ENCODE measurements at regions not wholly inside any gene's neighbourhood (a gene's known extent, or its start where the extent isn't known, plus 50 kb on each side); places are given as distances from the start of the nearest gene placed in this dataset.

DNA sequence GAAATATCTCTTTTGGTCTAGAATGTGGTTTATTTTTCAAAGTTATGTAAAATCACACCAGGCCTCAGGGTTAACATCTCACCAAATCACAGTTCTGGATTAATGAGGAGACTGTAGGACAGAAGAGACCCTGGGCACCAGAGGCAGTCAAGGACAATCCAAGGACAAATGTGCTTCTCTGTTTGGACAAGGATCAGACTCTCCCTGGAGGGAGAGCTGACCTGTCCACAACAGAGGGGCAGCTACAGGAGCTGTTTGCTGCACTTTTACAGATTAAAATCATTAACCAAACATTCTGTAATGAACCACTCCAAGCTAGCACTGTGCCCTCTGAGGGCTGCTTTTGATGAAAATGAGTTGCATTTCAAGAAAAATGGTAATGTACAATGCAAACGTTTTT lies 690.6 kb upstream of the SLC8A1 start:
- TF ChIP-seq, protein P1, sequence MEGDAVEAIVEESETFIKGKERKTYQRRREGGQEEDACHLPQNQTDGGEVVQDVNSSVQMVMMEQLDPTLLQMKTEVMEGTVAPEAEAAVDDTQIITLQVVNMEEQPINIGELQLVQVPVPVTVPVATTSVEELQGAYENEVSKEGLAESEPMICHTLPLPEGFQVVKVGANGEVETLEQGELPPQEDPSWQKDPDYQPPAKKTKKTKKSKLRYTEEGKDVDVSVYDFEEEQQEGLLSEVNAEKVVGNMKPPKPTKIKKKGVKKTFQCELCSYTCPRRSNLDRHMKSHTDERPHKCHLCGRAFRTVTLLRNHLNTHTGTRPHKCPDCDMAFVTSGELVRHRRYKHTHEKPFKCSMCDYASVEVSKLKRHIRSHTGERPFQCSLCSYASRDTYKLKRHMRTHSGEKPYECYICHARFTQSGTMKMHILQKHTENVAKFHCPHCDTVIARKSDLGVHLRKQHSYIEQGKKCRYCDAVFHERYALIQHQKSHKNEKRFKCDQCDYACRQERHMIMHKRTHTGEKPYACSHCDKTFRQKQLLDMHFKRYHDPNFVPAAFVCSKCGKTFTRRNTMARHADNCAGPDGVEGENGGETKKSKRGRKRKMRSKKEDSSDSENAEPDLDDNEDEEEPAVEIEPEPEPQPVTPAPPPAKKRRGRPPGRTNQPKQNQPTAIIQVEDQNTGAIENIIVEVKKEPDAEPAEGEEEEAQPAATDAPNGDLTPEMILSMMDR (IDR thresholded peaks at IDR 0.05), result no peak
- TF ChIP-seq POLR2A (IDR thresholded peaks at IDR 0.05), result no peak
- DNase-seq (ENCODE audit: low spot score in 2 of 2), result no peak
- WGBS, 2 donors, result 24 to 30% methylated on average over 1 of the region's 1 CpG

DNA sequence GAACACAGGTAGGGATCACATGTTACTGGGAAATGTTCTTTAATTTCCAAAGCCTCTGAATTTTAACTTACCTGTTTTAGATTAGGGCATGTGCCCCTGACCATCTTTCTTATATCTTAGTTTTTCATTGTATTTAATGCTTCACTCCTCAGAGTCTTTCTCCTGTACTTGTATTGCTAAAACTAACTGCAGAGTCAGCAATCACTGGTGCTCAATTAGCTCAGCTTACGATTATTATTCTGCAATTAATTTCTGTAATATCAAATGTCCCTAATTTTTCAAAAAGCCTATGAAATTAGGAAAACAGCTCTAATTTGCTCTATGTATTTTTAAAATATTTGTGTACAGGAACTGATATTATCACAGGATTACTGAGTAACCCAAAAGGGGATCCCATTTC lies 693.2 kb upstream of the SLC8A1 start:
- WGBS, 2 donors, result 92 to 97% methylated on average over 1 of the region's 1 CpG
- no peak for DNase-seq (ENCODE audit: low spot score in 2 of 2)
- intact Hi-C loops (cut with DNase I; ENCODE audit: low total_unique reads), result no loop called here
- TF ChIP-seq, protein P1 (IDR thresholded peaks at IDR 0.05), result no peak
- TF ChIP-seq POLR2A (IDR thresholded peaks at IDR 0.05), result no peak
- no peak overlapping the region for H3K4me3 ChIP-seq (ENCODE audit: low read depth, poor library complexity, severe bottlenecking)

More for the DNA sequence above, 690.6 kb upstream of the SLC8A1 start:
- intact Hi-C loops (cut with DNase I; ENCODE audit: low total_unique reads), result no loop called here
- no peak overlapping the region for H3K4me3 ChIP-seq (ENCODE audit: low read depth, poor library complexity, severe bottlenecking)

DNA sequence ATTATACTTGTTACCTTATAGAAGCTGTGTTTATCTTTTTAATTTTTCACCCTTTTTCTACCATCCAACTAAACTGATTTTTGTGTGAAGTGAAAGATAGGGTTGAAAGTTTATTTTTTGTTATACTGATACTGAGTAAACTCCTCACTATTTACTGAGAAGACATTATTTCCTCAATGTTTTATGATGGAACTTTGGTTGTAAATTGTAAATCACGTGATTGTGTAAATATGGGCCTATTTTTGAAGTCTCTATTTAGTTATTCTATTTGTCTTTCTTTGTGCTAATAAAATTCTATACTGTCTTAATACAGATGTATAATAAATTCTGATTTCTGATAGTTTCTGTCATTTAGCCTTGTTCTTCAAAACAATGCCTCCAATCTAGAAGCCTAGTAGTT lies 697.2 kb upstream of the SLC8A1 start:
- DNase-seq (ENCODE audit: low spot score in 2 of 2), result no peak
- no peak overlapping the region for H3K4me3 ChIP-seq (ENCODE audit: low read depth, poor library complexity, severe bottlenecking)
- intact Hi-C loops (cut with DNase I; ENCODE audit: low total_unique reads), result no loop called here
- TF ChIP-seq, protein P1 (IDR thresholded peaks at IDR 0.05), result no peak
- no peak for TF ChIP-seq POLR2A (IDR thresholded peaks at IDR 0.05)
- 77 to 91% methylated on average over 1 of the region's 1 CpG for WGBS, 2 donors

DNA sequence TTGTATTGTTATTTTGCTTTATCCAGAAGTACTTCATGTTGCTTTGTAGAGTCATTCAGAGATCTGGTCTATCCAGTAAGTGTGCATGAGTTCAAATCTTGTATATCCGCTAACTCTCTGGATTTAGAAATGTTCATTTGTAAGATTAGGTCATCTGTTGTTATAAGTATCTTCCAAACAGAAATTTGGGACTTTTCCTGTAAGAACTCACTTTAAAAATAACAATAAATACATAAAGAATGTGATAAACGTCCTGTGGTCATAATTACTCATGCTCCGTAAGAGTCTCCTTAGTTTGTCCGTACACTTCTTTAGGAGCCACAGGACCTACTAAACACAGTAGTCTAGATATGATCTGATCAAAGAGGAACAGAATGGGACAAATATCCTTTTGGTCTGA lies 699.9 kb upstream of the SLC8A1 start:
- WGBS, 2 donors, result 82 to 92% methylated on average over 4 of the region's 4 CpGs
- TF ChIP-seq, protein P1 (IDR thresholded peaks at IDR 0.05), result no peak
- no peak for TF ChIP-seq POLR2A (IDR thresholded peaks at IDR 0.05)
- intact Hi-C loops (cut with DNase I; ENCODE audit: low total_unique reads), result no loop called here
- no peak for DNase-seq (ENCODE audit: low spot score in 2 of 2)
- H3K4me3 ChIP-seq (ENCODE audit: low read depth, poor library complexity, severe bottlenecking), result no peak overlapping the region

DNA sequence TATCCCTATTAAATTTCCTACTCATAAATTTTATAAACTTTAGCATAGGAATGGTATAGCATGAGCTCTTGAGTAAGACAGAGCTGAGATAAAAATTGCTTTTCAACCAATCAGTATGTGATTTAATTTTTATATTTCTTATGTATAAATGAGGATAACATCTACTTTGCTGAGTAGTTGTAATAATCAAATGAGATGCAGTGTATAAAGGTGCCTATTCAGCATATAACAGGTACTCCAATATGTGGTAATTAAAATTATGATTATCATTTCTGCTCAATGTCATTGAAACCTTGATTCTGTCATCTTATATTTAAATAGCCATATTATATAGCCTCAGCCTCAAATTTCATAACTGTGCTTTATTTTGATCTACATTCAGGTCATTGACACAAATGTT lies 700.4 kb upstream of the SLC8A1 start:
- TF ChIP-seq, protein P1 (IDR thresholded peaks at IDR 0.05), result no peak
- no peak for TF ChIP-seq POLR2A (IDR thresholded peaks at IDR 0.05)
- no peak for DNase-seq (ENCODE audit: low spot score in 2 of 2)
- intact Hi-C loops (cut with DNase I; ENCODE audit: low total_unique reads), result no loop called here
- no peak overlapping the region for H3K4me3 ChIP-seq (ENCODE audit: low read depth, poor library complexity, severe bottlenecking)

DNA sequence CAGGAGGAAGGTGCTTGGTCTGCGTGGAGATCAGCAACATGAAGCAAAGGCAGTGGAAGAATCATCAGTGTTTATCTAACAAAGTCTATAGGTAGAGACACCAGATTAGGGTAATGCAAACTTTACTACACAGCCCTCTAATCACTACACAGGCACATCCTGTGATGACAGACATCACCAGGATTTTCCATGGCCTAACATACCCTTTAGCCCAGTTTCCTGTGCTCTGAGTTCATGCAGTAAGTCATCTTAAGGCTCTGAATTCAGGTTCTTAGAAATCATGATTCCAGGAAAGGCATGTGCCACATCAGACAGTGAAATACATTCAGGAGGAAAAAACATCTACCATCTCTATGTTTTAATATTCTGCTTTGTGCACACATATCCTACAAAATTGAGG lies 708.5 kb upstream of the SLC8A1 start:
- TF ChIP-seq POLR2A (IDR thresholded peaks at IDR 0.05), result no peak
- TF ChIP-seq, protein P1 (IDR thresholded peaks at IDR 0.05), result no peak
- WGBS, 2 donors, result 75 to 85% methylated on average over 1 of the region's 1 CpG
- H3K4me3 ChIP-seq (ENCODE audit: low read depth, poor library complexity, severe bottlenecking), result no peak overlapping the region
- intact Hi-C loops (cut with DNase I; ENCODE audit: low total_unique reads), result no loop called here
- no peak for DNase-seq (ENCODE audit: low spot score in 2 of 2)
